ENCODE measurements at regions not wholly inside any gene's neighbourhood (a gene's known extent, or its start where the extent isn't known, plus 50 kb on each side); places are given as distances from the start of the nearest gene placed in this dataset.
"Not testable (repeated sequence)": the region's sequence is repeated elsewhere in the genome, so short reads cannot be mapped to it uniquely, and the experiment has no call there.

DNA sequence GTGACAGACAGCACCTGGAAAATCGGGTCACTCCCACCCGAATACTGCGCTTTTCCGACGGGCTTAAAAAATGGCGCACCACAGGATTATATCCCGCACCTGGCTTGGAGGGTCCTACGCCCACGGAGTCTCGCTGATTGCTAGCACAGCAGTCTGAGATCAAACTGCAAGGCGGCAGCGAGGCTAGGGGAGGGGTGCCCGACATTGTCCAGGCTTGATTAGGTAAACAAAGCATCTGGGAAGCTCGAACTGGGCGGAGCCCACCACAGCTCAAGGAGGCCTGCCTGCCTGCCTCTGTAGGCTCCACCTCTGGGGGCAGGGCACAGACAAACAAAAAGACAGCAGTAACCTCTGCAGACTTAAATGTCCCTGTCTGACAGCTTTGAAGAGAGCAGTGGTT is 1370.0 kb downstream of the SUCLG1 start:
- ATAC-seq = not testable (repeated sequence)

DNA sequence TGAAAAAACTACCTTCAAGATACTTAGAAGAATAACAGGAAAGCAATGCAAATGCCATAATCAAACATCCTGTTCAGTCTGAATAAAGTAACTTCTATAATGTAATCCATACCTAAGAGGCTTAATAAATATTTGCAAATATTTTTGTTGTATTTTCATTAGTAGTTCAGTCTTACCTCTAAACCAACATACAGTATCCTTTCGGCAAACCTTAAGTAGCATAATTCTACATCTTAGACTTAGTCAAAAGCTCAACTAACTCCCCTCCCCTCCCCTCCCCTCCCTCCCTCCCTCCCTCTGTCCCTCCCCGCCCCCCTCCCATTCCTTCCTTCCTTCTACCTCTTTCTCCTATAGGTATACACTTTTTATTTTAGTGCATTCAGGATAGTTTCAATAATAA is 1373.2 kb downstream of the SUCLG1 start:
- ATAC-seq = no peak

DNA sequence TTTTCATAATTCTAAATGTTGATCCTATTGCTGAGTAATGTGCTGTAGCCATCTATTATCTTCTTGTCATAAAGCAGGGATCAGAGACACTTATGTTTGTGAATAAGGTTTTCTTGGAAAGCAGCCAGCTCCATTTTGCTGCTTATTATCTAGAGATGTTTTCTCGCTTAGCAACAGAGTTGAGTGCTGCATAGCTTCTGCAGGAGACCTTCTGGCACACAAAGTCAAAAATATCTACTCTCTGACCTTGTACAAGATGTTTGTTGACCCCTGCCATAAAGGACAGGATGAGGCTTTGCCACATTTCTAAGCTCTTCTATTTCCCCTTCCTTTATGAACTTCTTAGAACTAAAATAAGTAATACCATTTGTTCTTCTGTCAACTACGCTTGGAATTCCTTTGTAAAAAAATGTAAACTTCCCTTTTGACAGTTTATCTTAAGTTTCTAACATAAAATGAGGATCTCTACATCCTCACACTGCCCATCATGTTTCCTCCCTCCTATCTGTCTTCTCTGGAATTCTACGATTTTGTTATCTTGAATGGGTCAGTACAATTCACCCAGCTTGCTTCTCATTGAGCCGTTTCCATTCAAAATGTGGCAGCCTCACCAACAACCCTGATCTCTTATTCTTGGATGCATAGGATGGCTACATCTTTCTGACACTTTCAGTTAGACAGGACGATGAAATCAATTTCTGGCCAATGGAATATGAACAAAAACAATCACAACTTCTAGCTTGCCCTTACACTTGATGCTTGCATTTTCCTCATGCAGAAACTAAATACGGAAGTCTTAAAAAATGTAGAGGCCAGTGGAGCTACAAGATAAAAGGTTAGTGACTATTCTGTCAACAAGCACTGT is 1377.0 kb downstream of the SUCLG1 start:
- ATAC-seq = no peak

DNA sequence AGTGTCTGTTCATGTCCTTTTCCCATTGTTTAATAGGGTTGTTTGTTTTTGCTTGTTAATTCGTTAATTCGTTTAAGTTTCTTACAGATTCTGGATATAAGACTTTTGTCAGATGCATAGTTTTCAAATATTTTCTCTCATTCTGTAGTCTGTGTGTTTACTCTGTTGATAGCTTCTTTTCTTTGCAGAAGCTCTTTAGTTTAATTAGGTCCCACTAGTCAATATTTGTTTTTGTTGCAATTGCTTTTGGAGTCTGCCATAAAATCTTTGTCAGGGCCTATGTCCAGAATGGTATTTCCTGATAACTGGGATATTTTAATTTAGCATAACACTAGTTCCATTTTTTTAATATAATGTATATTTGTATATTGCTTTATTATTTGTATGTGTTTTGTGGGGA is 1380.1 kb downstream of the SUCLG1 start:
- no peak for ATAC-seq

DNA sequence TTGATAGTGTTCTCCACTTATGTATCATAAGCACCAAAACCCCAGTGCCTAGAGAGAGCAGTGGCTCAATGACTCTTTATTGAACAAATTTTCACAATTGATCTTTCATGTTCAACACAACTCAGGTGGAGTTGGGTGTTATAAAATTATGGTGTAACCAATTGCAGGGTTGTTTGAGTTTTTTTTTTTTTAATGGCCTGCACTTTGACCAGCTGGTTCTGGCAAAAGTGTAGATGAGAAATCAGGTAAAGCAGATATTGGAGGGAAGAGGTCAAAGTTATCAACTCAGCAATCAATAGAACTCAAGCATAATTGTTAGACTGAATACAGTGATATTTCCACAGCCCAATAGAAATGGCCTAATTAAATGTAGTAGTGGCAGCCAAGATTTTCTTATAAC is 1386.3 kb downstream of the SUCLG1 start:
- no peak for ATAC-seq

DNA sequence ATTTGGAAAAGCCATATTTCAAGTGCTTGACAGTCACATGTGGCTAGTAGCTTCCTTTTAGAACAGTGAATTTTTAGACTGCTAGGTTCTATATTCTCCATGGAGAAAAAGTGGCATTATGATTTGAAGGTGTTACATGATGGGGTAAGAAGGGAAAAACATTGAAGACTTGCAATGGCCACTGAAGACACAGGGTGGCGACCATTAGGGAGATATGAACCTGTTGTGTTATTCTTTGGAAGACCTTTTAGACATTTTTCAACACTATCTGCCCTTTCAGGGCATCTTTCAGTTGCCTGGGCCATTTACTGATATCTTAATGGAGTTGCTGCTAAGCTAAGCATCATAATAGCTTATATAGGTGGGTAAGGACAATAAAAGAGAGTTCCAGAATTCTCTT is 1387.2 kb downstream of the SUCLG1 start:
- ATAC-seq = no peak

DNA sequence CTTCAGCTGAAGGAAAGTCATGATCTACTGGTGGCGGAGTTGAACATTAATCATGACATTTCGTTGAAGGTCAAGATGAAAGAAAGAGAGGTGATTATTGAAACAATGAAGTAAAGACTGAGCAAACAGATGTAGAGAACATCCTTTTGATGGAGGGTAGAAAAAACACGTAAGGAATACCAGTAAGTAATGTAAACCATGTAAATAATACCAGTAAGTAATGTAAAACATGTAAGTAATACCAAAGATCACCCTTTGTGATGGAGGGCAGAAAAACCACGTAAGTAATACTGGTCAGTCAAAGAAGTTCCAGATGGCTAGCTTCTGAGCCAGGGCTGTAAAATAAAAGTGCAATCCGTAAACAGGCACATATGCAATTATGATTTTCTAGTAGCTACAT is 1387.7 kb downstream of the SUCLG1 start:
- no peak for ATAC-seq

DNA sequence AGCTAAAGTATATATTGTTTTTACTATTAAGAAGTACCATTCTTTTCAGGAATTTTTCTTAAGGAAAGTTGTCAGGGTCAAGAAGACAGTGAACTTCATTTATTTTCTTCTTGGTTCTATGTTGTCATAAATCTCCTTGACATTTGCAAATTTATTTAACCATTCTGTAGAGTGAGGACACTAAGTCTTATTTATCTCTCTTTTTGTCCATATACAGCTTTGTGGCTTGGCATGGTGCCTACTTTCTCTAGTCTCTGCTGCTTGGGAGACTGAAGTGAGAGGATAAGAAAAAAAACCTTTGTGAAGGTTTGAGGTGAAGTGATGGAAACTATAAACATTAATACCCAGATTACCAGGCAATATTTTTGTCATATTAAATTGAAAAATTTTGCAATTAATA is 1389.4 kb downstream of the SUCLG1 start:
- ATAC-seq = no peak

DNA sequence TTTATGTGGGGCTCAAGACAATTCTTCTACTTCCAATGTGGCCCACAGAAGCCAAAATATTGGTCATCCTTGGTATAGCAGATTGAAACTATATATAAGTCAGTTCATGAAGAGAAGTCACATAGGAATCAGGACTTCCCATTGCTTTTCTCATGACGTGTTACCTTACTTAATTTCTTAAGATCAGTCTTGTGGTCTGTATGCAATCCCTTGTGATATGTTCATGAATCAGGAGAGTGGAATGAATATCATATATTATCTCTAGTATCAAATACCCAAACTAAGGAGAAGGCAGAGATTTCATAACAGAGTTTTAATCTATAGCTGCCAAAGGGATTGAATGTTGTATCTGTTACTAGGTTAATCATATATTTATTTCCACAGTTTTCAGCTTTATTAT is 1390.4 kb downstream of the SUCLG1 start:
- ATAC-seq = no peak

DNA sequence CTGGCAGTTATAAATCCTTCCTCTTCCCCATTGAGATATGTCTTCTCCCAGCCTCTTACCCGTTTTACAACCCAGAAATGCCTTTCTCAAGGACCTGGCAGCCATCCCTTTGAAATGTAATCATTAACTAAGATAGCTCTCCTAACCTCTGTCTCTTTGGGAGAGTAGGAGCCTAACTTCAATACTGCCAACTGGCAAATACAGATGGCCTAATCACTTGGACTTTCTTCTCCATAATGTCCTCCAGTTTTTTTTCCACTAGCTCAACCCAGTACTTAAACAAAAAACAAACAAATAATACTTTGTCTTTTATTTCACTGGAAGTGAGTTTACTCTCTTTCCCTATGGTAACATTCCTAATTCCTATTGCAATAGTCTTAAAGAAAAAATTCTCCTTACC is 1391.1 kb downstream of the SUCLG1 start:
- no peak for ATAC-seq

DNA sequence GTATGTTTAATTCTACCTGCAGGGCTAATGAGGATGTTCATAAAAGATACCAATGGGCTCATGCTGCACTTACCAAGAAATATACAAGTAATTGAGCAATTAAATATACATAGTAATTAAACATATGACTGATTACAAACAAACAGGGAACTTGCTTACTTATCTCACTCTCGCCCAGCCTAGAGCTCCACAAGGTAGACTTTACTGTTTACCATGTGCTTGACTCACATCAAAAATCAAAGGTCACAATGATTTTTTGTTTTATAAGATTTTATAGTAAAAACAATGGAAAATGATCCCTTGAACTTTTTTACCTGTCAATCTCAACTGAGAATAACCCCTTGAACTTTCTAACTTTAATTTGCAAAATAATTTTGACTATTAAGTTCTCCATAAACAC is 1395.1 kb downstream of the SUCLG1 start:
- no peak for ATAC-seq

DNA sequence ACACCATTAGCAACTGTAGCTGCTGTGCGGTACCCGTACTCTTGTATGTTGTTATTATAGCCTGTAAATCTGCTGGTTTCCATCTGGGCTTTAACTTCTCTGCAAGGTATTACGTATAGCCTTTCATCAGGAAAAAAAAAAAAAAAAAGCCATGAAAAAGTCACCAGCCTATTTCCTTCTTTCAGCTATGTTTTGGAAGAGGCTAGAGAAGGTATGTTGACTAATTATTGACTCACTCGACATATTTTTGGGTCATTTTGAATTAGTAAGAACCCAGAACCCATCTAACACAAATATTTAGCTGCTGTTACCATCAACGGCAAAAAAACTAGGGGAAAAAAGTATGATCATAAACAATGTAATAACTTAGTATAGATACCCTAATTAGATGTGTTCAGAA is 1395.6 kb downstream of the SUCLG1 start:
- ATAC-seq = no peak

DNA sequence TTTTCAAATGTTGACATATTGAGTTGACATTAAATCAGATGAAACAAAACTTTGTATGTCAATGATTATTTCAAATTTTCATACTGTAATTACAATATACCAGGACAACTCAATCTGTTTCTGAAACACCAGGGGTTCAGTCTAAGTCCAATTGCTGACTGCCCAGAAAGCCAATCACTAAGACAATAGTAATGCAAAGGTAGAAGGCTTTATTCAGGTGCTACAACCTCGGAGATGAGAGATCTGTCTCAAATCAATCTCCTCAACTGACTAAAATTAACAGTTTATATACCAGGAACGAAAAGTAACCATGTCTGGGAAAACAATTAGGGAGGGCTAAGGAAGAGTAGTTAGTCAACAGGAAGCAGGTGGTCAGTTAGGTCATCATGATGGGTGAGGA is 1400.4 kb downstream of the SUCLG1 start:
- no peak for ATAC-seq

DNA sequence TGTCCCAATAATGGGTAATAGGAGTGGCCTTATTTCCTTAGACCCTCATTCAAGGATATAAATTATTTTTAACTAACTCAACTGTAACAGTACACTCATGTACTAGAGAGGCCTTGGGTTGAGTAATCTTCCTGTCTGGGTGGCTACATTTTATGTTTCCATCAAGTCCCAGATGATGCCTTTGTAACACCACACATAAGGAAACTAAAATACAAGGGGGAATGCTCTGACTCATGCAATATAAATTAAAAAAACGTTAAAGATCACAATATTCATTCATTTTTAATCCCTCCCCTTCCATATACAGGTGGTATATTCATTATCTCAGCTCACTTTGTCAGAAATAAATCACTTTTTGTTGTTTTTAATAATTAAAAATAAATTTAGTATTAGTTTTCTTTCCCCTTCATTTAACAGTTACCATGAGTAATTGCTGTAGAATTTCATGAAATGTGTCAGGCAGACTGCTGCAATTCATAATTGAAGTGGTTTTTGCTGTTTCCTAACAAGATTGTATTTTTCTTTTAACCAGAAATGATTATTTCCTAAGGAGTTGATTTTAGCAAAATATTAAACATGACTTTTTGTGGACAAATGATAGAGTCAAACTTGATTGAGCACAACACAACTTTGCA is 1403.6 kb downstream of the SUCLG1 start:
- ATAC-seq = no peak

DNA sequence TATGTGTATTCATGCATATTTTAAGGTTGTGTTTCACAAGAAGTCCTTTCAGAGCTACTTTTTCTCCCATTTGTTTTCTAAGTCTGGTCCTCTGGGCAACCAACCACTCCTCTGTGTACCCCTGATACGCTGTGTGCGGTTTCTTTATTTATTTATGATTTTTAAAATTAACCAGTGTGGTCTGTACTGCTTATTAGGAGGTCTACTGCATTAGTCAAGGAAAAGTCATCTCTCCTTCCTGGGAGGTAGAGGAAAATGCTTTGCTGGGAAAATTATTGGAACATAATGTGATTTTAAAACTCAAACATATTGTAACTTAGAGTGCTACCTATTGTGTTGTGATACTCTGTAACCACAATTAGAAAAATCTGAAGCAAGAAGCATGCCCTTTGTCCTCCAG is 1404.3 kb downstream of the SUCLG1 start:
- no peak for ATAC-seq

DNA sequence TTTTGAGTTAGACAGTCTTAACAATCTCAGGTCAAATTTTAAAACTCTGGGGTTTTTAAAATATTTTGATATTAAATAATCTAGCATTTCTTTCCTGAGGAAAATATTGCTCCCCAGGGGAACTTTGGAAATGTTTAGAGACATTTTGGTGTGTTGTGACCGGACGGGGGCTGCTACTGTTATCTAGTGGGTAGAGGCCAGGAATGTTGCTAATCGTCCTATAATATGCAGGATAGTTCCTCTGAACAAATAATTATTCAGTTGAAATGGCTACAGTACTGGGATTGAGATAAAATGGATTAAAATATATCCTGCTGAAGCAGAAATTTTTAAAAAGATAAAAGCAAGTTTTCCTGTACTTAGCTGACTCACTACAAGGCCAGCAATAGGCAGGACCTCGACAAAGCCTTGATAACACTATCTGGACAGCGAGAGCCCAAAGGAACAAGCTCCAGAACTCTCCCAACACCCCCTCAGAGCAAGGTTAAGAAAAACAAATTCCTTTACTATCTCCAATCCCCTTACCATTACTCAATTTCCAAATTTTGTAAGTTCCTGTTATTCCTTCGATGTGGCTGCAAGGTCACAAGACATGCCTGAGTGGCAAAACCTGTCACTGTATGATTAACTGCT is 1407.4 kb downstream of the SUCLG1 start:
- no peak for ATAC-seq

DNA sequence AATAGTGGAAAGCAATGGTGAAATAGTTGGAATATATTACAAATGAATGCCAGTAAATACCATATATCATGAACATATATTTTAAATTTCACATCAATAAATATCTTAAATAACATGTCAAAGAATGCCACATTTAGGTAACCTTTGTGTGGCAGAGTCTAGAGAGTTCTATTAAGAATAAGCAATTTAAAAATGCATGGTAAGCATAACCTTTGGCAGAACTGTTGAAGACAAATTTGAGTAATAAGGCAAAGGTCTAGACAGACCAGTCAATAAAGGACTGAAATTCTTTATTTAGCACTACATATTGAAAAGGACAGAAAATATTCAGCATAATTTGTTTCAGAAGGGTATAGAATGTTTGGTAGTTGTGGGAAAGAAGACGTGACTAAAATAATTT is 1417.0 kb downstream of the SUCLG1 start:
- no peak for ATAC-seq

DNA sequence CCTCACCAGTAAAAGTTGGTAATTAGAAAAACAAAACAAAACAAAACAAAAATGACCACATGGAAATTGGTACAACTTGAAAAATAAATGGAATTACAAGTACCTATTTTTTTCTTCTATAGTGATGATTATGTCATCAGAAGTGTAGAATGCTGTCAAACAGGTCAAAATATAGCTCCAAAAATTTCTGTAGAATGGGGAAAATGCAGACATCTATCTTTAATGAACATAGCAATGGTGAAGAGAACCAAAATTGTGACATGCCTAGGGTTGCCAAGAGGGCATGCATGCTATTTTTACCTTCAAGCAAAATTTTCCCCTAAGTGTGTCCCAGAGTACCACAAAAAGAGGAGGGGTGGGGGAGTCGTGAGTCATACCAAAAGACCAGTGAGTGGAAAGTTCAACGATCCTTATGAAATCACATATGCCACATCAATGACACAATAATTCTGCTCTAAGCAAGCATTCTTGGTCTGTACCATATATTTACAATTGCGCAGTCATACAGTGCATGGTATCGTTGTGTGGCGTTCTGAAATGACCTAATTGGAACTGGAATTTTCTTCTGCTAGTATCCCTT is 1436.4 kb downstream of the SUCLG1 start:
- no peak for ATAC-seq

DNA sequence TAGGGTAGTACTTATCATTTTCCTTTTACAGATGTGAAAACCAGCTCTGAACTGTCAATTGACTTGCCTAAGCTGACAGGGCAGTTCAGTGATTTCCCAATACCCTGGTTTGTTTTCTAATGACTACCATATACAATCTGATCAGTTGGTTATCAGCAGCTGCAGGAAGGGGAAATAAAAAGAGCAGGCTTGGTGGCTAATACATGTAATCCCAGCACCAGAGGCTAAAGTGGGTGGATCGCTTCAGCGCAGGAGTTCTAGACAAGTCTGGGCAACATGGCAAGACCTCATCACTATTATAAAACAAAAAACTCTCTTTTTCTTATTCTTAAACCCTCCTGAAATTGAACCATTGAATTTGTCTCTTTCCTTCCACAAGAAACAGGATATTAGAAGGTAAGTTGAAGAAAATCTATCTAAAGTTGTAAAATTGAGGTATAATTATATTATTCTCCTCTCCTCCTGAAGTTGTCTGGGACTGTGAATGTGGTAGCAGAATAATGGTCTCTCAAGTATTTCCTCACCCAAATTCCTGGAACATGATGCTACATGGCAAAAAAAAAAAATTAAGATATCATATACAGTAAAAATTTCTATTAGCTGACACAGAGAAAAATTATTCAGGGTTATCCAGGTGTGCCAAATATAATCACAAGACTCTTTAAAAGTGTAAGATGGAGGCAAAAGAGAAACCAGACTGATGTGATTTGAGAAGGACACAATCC is 1441.6 kb downstream of the SUCLG1 start:
- ATAC-seq = no peak

DNA sequence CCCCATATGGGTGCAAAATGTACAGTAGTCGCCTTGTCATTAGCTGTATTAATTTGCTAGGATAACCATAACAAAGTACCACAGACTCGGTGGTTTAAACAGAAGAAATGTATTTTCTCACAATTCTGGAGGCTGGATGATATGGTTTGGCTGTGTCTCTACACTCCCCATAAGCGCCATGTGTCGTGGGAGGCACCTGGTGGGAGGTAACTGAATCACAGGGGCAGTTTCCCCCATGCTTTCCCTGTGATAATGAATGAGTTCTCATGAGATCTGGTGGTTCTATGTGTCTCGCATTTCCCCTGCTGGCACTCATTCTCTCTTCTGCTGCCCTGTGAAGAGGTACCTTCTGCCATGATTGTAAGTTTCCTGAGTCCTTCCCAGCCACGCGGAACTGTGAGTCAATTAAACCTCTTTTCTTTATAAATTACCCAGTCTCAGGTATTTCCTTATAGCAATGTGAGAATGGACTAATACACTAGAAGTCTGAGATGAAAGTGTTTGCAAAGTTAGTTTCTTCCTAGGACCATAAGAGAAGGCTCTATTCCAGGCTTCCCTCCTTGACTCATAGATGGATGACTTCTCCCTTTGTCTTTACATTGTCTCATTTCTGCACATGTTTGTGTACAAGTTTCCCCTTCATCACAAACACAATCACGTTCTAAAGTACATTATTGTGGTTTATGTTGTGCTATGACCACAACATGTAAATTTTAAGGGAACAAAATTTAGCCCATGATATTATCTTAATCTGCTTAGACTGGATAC is 1442.6 kb downstream of the SUCLG1 start:
- no peak for ATAC-seq

DNA sequence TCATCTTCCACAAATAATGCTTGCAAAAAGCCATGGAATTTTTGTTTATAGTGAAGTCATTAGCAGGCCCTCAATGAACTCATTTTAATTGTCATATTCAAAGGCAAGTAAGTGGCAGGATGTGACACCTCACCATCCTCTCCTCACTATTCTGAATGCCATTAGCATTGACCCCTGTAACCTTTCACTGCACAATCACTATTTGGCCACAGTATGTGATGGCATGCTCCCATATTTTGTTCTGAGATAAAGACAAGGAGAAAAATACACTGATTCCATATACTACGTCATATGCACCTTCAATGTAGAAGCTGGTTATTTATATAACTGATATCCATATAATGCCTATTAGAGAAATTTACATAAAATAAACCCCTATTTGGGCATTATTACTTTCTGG is 1443.2 kb downstream of the SUCLG1 start:
- no peak for ATAC-seq

DNA sequence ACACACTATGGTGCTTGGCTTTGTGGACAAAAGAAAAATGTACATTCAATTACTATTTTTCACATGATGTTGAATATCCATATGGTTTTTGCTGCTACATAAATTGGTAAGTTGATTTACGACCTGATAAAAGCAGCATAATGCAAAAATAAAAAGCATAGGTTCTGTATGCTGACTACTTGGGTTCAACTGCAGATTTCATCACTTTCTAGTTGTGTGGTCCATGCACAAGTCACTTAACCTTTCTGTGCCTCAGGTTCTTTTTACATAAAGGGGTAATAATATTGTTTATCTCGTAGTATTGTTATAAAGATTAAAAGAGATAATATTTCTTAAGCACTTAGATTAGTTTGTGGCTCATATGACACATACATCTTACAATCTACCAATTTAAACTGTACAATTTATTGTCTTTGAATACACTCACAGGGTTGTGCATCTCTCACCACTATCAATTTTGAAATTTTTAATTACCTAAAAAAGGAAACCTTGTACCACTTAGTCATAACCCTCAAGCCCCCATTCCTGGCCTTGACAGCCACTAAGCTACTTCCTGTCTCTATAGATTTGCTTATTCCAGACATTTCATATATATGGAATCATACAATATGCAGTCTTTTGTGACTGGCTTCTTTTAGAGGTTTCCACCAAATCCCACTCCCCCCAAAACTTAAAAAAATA is 1443.9 kb downstream of the SUCLG1 start:
- no peak for ATAC-seq

Data from activated CD4-positive, CD25-positive, alpha-beta regulatory T cell treated with anti-CD3 and anti-CD28 coated beads, Interleukin-2, amount 50 U/mL, for 24 hours (primary cell).